Activated T-cell treated with anti-CD3 and anti-CD28 coated beads, Interleukin-2, amount 50 U/mL, for 48 hours (primary cell): ENCODE measurements at regions not wholly inside any gene's neighbourhood (a gene's known extent, or its start where the extent isn't known, plus 50 kb on each side); places are given as distances from the start of the nearest gene placed in this dataset.
"Not testable (repeated sequence)": the region's sequence is repeated elsewhere in the genome, so short reads cannot be mapped to it uniquely, and the experiment has no call there.

ENCODE experiments used
- DNase-seq, 2 experiments: peaks; one replicate each; pipeline ENCODE4 v3.0.0-alpha.2; 2020

GRCh38 chr10:29229258-29229705 lies 59.6 kb upstream of the LYZL1 start:
- no peak for DNase-seq

GRCh38 chr10:29236910-29237309 lies 52.0 kb upstream of the LYZL1 start:
- not testable (repeated sequence) for DNase-seq

- no peak for DNase-seq
These were observed 51.1 kb upstream of the LYZL1 start for GRCh38 chr10:29237786-29238185.

GRCh38 chr10:29238523-29239135 lies 50.2 kb upstream of the LYZL1 start:
- DNase-seq = no peak
